Naive thymus-derived CD4-positive, alpha-beta T cell (primary cell): ENCODE measurements at regions not wholly inside any gene's neighbourhood (a gene's known extent, or its start where the extent isn't known, plus 50 kb on each side); places are given as distances from the start of the nearest gene placed in this dataset.

Experiments
- ATAC-seq: fragments of 150-1000 bp; cut with Tn5 transposase; 2 replicates; pipeline ENCODE4 v1.10.0; 2021; ENCODE audit warnings: mild to moderate bottlenecking, moderate library complexity
- CTCF ChIA-PET: fragments of 350-600 bp; sonication (Branson Sonifier 250); formaldehyde crosslinking; loops from one replicate; lab custom pipeline; 2021; ENCODE audit warnings: antibody characterized with exemption; lab: Charles Lee
- POLR2A ChIA-PET: fragments of 350-600 bp; sonication (Branson Sonifier 250); formaldehyde crosslinking; loops from one replicate; lab custom pipeline; 2021; ENCODE audit warnings: antibody characterized with exemption, inconsistent platforms; lab: Charles Lee
- DNase-seq, 9 donors: peaks; one replicate each; pipeline versions ENCODE4 v3.0.0 to v3.0.0-alpha.2; 2020 to 2022; ENCODE audit warnings: mixed read lengths in 1 of 9
- H3K27ac ChIP-seq: one replicate; pipeline ENCODE4 v1.7.0; 2013; ENCODE audit warnings: mild to moderate bottlenecking, low read depth, low read length, moderate library complexity
- H3K27me3 ChIP-seq, 2 donors: one replicate each; pipeline ENCODE4 v1.7.0; 2013; ENCODE audit warnings: low read length in 2 of 2, mild to moderate bottlenecking in 2 of 2, moderate library complexity in 2 of 2; ENCODE audit not compliant: control insufficient read depth in 2 of 2, insufficient read depth in 2 of 2
- H3K36me3 ChIP-seq, 3 experiments: 1 replicate in 2 of 3; 2 replicates in 1 of 3; pipeline ENCODE4 v1.7.0; 2013; ENCODE audit warnings: low read length in 3 of 3, mild to moderate bottlenecking in 3 of 3, moderate library complexity in 1 of 3; ENCODE audit not compliant: insufficient read depth in 3 of 3, control insufficient read depth in 2 of 3
- H3K4me1 ChIP-seq, 2 donors: one replicate each; pipeline ENCODE4 v1.7.0; 2013; ENCODE audit warnings: low read length in 2 of 2, mild to moderate bottlenecking in 2 of 2, moderate library complexity in 1 of 2; ENCODE audit not compliant: control insufficient read depth in 2 of 2, insufficient read depth in 2 of 2
- H3K4me3 ChIP-seq: 2 replicates; pipeline ENCODE4 v1.7.0; 2013; ENCODE audit warnings: mild to moderate bottlenecking, low read length
- H3K9me3 ChIP-seq, 3 experiments: 1 replicate in 2 of 3; 2 replicates in 1 of 3; pipeline ENCODE4 v1.7.0; 2013; ENCODE audit warnings: low read length in 3 of 3; ENCODE audit not compliant: control insufficient read depth in 2 of 3
- H3K27ac Mint-ChIP-seq, 9 donors: one replicate each; pipeline ENCODE4 v1.8.0; 2020 to 2022; ENCODE audit warnings: mixed read lengths in 9 of 9, mild to moderate bottlenecking in 8 of 9, moderate library complexity in 5 of 9, inconsistent platforms in 2 of 9
- H3K27me3 Mint-ChIP-seq, 5 donors: one replicate each; pipeline ENCODE4 v1.8.0; 2021 to 2022; ENCODE audit warnings: mixed read lengths in 5 of 5, mild to moderate bottlenecking in 1 of 5
- H3K36me3 Mint-ChIP-seq, 5 donors: one replicate each; pipeline ENCODE4 v1.8.0; 2020 to 2022; ENCODE audit warnings: mixed read lengths in 5 of 5, mild to moderate bottlenecking in 3 of 5, inconsistent platforms in 1 of 5
- H3K4me1 Mint-ChIP-seq, 7 donors: one replicate each; pipeline ENCODE4 v1.8.0; 2020 to 2022; ENCODE audit warnings: mixed read lengths in 7 of 7, mild to moderate bottlenecking in 3 of 7, inconsistent platforms in 1 of 7
- H3K4me3 Mint-ChIP-seq, 10 donors: one replicate each; pipeline ENCODE4 v1.8.0; 2020 to 2022; ENCODE audit warnings: mild to moderate bottlenecking in 10 of 10, mixed read lengths in 10 of 10, moderate library complexity in 6 of 10, inconsistent platforms in 2 of 10
- H3K9me3 Mint-ChIP-seq, 11 donors: one replicate each; pipeline ENCODE4 v1.8.0; 2020 to 2022; ENCODE audit warnings: mixed read lengths in 11 of 11, mild to moderate bottlenecking in 4 of 11, inconsistent platforms in 1 of 11, moderate library complexity in 1 of 11
- intact Hi-C, 2 donors: fragments of 100-400 bp; cut with micrococcal nuclease; formaldehyde crosslinking; loops; one replicate each; pipeline ENCODE4 v1.15.1; 2023

DNA sequence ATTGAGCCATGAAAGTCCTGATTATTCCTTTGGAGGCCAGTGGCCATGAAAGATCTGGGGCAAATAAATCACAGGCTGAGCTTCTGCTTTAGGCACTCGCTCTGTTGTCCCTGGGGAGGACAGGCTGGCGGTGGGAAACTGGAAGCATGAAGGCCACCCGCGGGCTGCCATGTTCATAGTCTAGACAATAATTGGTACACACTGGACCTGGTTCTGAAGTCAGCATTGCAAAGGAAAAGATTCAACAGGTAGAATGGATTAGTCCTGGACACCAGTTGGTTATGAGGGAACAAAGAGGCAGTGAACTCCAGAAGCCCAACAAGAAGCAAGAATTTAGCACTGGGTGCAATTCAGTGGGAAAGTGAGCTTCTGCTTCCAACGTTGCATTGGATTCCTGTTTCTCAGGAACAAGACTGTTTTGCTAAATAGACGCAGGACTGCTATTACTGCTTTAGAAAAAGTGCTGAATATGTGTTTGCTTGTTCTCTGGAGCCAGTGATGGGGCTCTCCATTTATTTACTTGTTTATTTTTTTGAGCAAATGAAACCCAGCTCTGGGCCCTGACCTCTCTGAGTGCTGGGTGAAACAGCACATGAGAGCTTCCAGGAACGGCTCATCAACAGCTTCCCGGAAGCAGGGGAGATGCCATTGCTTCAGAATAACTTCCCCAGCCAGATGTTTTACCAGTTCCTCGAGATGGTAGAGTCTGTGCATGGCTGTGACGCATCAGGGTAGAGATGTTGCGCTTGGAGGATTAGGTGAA lies 336.4 kb downstream of the ZNF536 start:
- no peaks in the 10 kb centered on the region for H3K36me3 Mint-ChIP-seq
- POLR2A ChIA-PET, result no interaction called here
- no peak overlapping the region for H3K27ac ChIP-seq

DNA sequence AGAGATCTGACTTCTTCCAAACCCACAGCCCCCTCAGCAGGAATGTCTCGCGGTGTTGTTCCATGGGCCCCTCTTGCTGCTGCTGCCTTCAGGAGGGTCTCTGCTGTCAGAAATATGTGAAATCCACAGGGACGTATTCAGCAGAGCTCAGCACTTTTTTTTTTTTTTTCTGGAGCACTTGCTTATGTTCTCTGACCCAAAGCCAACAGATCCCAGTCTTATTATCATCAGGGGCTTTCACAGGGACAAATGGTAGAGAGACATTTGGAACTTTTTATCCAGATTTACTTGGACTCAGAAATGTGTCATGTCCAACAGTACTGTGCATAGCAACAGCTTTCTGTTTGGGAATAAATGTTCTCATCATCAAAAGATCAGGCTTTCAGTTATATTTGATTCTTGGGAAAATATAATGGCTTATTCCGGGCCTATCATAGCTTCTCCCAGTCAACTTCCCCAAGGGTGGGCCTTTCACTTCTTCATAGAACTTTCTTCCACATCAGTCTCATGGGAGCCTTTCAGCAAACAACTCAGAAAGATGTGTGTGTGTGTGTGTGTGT lies 332.7 kb downstream of the ZNF536 start:
- Mint-ChIP-seq H3K4me3 (no peak overlapping the region), H3K4me1 (no peaks in the 10 kb centered on the region), H3K27ac (no peak overlapping the region), H3K27me3 (peaks cover 0 to 44% (median 24%) of the 10 kb centered on the region in 5 donors), H3K9me3 (no peaks in the 10 kb centered on the region), H3K36me3 (no peaks in the 10 kb centered on the region)
- intact Hi-C loops, result no loop called here
- no peak for ATAC-seq
- H3K9me3 ChIP-seq, result no peaks in the 10 kb centered on the region
- H3K27me3 ChIP-seq, result no peaks in the 10 kb centered on the region
- no peaks in the 10 kb centered on the region for H3K4me1 ChIP-seq
- no peak for DNase-seq
- no peak overlapping the region for H3K27ac ChIP-seq
- no peaks in the 10 kb centered on the region for H3K36me3 ChIP-seq
- no peak overlapping the region for H3K4me3 ChIP-seq
- ChIA-PET POLR2A (no interaction called here), CTCF (no interaction called here)

More for the DNA sequence above, 336.4 kb downstream of the ZNF536 start:
- Mint-ChIP-seq H3K27ac (no peak overlapping the region), H3K4me1 (no peaks in the 10 kb centered on the region), H3K27me3 (peaks cover 13 to 43% (median 30%) of the 10 kb centered on the region in 5 donors), H3K4me3 (no peak overlapping the region), H3K9me3 (no peaks in the 10 kb centered on the region)
- Histone ChIP-seq H3K27me3 (no peaks in the 10 kb centered on the region), H3K4me3 (no peak overlapping the region), H3K36me3 (no peaks in the 10 kb centered on the region), H3K4me1 (no peaks in the 10 kb centered on the region), H3K9me3 (no peaks in the 10 kb centered on the region)
- DNase-seq (no peak), ATAC-seq (no peak)
- CTCF ChIA-PET, result interaction anchor here (0.6 kb wide), 1 partner anchor 1523 kb away, joined by 3 read pairs; no protein-coding TSS in a partner anchor
- intact Hi-C loops, result no loop called here

DNA sequence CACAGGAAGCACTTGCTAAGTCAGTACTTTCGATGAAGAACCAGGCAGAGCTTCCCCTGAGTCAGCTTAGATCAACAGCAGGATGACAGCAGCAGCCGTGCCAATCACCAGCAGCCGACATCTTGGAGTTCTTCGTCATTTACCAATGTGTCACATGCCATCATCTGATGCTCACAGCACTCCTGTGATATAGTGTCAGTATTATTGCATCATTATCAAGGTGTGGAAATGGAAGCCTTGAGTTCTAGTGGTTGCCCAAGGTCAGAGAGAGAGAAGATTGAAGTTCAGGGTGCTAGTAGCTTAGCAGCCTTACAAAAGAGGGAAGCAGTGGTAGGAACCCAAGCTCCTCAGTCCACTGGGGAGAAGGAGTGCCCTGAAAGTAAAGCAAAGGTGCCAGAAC lies 331.5 kb downstream of the ZNF536 start:
- no peaks in the 10 kb centered on the region for H3K36me3 ChIP-seq
- no peak for ATAC-seq
- H3K27me3 ChIP-seq, result no peaks in the 10 kb centered on the region
- no peak for DNase-seq
- Mint-ChIP-seq H3K4me3 (no peak overlapping the region), H3K27me3 (peaks cover 0 to 35% (median 15%) of the 10 kb centered on the region in 5 donors), H3K9me3 (no peaks in the 10 kb centered on the region), H3K4me1 (no peaks in the 10 kb centered on the region), H3K36me3 (no peaks in the 10 kb centered on the region), H3K27ac (no peak overlapping the region)
- CTCF ChIA-PET, result no interaction called here
- POLR2A ChIA-PET, result no interaction called here
- H3K9me3 ChIP-seq, result no peaks in the 10 kb centered on the region
- H3K4me1 ChIP-seq, result no peaks in the 10 kb centered on the region
- H3K4me3 ChIP-seq, result no peak overlapping the region
- H3K27ac ChIP-seq, result no peak overlapping the region
- intact Hi-C loops, result no loop called here

DNA sequence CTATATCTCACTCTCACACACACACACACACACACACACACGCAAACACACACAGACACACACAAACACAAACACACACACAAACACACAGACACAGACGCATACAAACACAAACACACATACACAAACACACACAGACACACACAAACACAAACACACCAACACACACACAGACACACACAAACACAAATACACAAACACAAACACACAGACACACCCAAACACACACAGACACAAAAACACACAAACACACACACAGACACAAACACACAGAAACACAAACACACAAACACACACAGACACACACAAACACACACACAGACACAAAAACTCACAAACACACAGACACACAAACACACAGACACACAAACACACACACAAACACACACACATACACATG lies 329.0 kb downstream of the ZNF536 start:
- Histone ChIP-seq H3K9me3 (no peaks in the 10 kb centered on the region), H3K27ac (no peak overlapping the region), H3K4me3 (no peak overlapping the region), H3K27me3 (no peaks in the 10 kb centered on the region), H3K4me1 (no peaks in the 10 kb centered on the region), H3K36me3 (no peaks in the 10 kb centered on the region)
- Mint-ChIP-seq H3K4me1 (peaks cover 0 to 1% (median 0%) of the 10 kb centered on the region in 7 donors), H3K9me3 (no peaks in the 10 kb centered on the region), H3K36me3 (no peaks in the 10 kb centered on the region), H3K27ac (no peak overlapping the region), H3K4me3 (no peak overlapping the region), H3K27me3 (peaks cover 0 to 23% (median 11%) of the 10 kb centered on the region in 5 donors)
- no peak for ATAC-seq
- DNase-seq, result no peak
- intact Hi-C loops, result no loop called here
- ChIA-PET POLR2A (no interaction called here), CTCF (no interaction called here)

DNA sequence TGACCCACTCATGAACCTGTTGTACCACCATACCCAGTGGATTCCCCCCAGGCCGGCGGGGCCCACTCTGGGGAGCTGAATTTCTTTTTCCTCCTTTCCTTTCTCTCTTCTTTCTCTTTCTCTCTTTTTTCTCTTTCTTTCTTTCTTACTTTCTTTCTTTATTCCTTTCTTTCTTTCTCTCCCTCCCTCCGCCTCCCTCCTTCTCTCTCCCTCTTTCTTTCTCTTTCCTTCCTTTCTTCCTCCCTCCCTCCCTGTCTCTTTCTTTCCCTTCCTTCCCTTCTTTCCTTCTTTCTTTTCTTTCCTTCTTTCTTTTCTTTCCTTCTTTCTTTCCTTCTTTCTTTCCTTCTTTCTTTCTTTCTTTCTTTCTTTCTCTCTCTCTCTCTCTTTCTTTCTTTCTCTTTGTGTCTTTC lies 327.7 kb downstream of the ZNF536 start:
- H3K36me3 Mint-ChIP-seq, result no peaks in the 10 kb centered on the region
- intact Hi-C loops, result no loop called here
- Histone ChIP-seq H3K4me1 (no peaks in the 10 kb centered on the region), H3K9me3 (no peaks in the 10 kb centered on the region), H3K4me3 (no peak overlapping the region), H3K27me3 (no peaks in the 10 kb centered on the region), H3K36me3 (no peaks in the 10 kb centered on the region), H3K27ac (no peak overlapping the region)
- H3K27me3 Mint-ChIP-seq, result peaks cover 0 to 32% (median 16%) of the 10 kb centered on the region in 5 donors
- H3K4me3 Mint-ChIP-seq, result no peak overlapping the region
- POLR2A ChIA-PET, result no interaction called here
- no peaks in the 10 kb centered on the region for H3K9me3 Mint-ChIP-seq
- no peak overlapping the region for H3K27ac Mint-ChIP-seq
- peaks cover 0 to 1% (median 0%) of the 10 kb centered on the region in 7 donors for H3K4me1 Mint-ChIP-seq
- ATAC-seq (no peak), DNase-seq (no peak)
- CTCF ChIA-PET, result no interaction called here

DNA sequence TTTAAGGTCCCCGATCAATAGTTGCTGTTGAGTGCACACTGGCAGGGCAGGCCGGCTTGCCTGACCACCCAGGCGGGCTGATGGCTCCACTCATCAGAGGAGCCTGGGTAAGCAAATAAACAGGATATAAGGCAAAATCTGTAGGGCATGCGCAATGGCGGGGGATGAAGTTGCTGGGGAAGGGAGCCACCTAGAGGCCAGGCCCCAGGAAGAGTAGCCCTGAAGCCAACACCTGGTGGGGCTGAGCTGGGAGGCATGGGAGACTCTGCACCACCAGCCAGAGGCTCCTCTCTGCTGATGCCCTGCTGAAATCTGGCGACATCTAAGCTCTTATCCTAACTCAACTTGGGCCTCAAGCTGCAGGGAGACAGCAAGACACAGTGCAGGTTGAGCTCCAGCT lies 324.3 kb downstream of the ZNF536 start:
- intact Hi-C loops, result no loop called here
- ATAC-seq, result no peak

More for the DNA sequence above, 324.3 kb downstream of the ZNF536 start:
- peaks cover 0 to under 1% (median 0%) of the 10 kb centered on the region in 11 donors for H3K9me3 Mint-ChIP-seq
- no peak overlapping the region for H3K4me3 Mint-ChIP-seq
- H3K4me1 ChIP-seq, result no peaks in the 10 kb centered on the region
- H3K4me1 Mint-ChIP-seq, result peaks cover 0 to 8% (median 5%) of the 10 kb centered on the region in 7 donors
- H3K27ac Mint-ChIP-seq, result no peak overlapping the region
- H3K9me3 ChIP-seq, result no peaks in the 10 kb centered on the region
- no peak overlapping the region for H3K27ac ChIP-seq
- CTCF ChIA-PET, result no interaction called here
- DNase-seq, result no peak
- H3K27me3 Mint-ChIP-seq, result peaks cover 24 to 53% (median 30%) of the 10 kb centered on the region in 5 donors
- no peaks in the 10 kb centered on the region for H3K36me3 ChIP-seq
- POLR2A ChIA-PET, result no interaction called here
- peaks cover 0 to 4% of the 10 kb centered on the region in 2 donors for H3K27me3 ChIP-seq
- no peak overlapping the region for H3K4me3 ChIP-seq
- no peaks in the 10 kb centered on the region for H3K36me3 Mint-ChIP-seq
